Mesenchymal stem cell (in vitro differentiated cells and primary cell): ENCODE measurements at regions not wholly inside any gene's neighbourhood (a gene's known extent, or its start where the extent isn't known, plus 50 kb on each side); places are given as distances from the start of the nearest gene placed in this dataset.

Experiments
- DNase-seq: peaks from one replicate; pipeline ENCODE4 v3.0.0-alpha.2; 2013
- H2AFZ ChIP-seq: one replicate; pipeline ENCODE4 v1.6.1; 2013; ENCODE audit warnings: low read depth, mild to moderate bottlenecking, control low read depth, inconsistent platforms, low read length, moderate library complexity
- H2AK5ac ChIP-seq: 2 replicates; pipeline ENCODE4 v1.6.1; 2013; ENCODE audit warnings: low read length, moderate library complexity, mild to moderate bottlenecking, inconsistent platforms; ENCODE audit not compliant: severe bottlenecking
- H2BK120ac ChIP-seq: one replicate; pipeline ENCODE4 v1.6.1; 2013; ENCODE audit warnings: low read depth, mild to moderate bottlenecking, inconsistent platforms, low read length, moderate library complexity
- H2BK12ac ChIP-seq, 2 experiments: one replicate each; pipeline ENCODE4 v1.6.1; 2013; ENCODE audit warnings: inconsistent platforms in 2 of 2, low read length in 2 of 2, mild to moderate bottlenecking in 2 of 2, moderate library complexity in 2 of 2, control low read depth in 1 of 2
- H2BK15ac ChIP-seq: one replicate; pipeline ENCODE4 v1.6.1; 2013; ENCODE audit warnings: mild to moderate bottlenecking, low read depth, inconsistent platforms; ENCODE audit not compliant: poor library complexity, severe bottlenecking
- H2BK5ac ChIP-seq: 2 replicates; pipeline ENCODE4 v1.6.1; 2013; ENCODE audit warnings: low read depth, mild to moderate bottlenecking, low read length, control low read depth, inconsistent platforms; ENCODE audit not compliant: poor library complexity, severe bottlenecking
- H3K14ac ChIP-seq, 2 experiments: one replicate each; pipeline ENCODE4 v1.6.1; 2013; ENCODE audit warnings: inconsistent platforms in 2 of 2, low read length in 2 of 2, control low read depth in 1 of 2, mild to moderate bottlenecking in 1 of 2, moderate library complexity in 1 of 2
- H3K18ac ChIP-seq, 2 experiments: one replicate each; pipeline ENCODE4 v1.6.1; 2013; ENCODE audit warnings: inconsistent platforms in 2 of 2, low read length in 2 of 2, control low read depth in 1 of 2, low read depth in 1 of 2, mild to moderate bottlenecking in 1 of 2
- H3K23ac ChIP-seq, 2 experiments: one replicate each; pipeline ENCODE4 v1.6.1; 2013; ENCODE audit warnings: inconsistent platforms in 2 of 2, low read length in 2 of 2, mild to moderate bottlenecking in 2 of 2, moderate library complexity in 2 of 2, control low read depth in 1 of 2
- H3K27ac ChIP-seq: 2 replicates; pipeline ENCODE4 v1.5.1; 2013; ENCODE audit warnings: mild to moderate bottlenecking, moderate library complexity, low read length, control low read depth, inconsistent platforms; ENCODE audit not compliant: poor library complexity, severe bottlenecking
- H3K27me3 ChIP-seq, 2 experiments: 2 replicates each; pipeline versions ENCODE4 v1.6.1 to v1.7.0; 2013; ENCODE audit warnings: low read length in 2 of 2, mild to moderate bottlenecking in 2 of 2, moderate library complexity in 2 of 2, control low read depth in 1 of 2, inconsistent platforms in 1 of 2; ENCODE audit not compliant: control insufficient read depth in 1 of 2, insufficient read depth in 1 of 2
- H3K36me3 ChIP-seq, 2 experiments: 2 replicates each; pipeline versions ENCODE4 v1.6.1 to v1.7.0; 2013; ENCODE audit warnings: low read length in 2 of 2, control low read depth in 1 of 2, inconsistent platforms in 1 of 2, low read depth in 1 of 2, mild to moderate bottlenecking in 1 of 2; ENCODE audit not compliant: insufficient read depth in 2 of 2, control insufficient read depth in 1 of 2
- H3K4ac ChIP-seq, 2 experiments: one replicate each; pipeline ENCODE4 v1.6.1; 2013; ENCODE audit warnings: inconsistent platforms in 2 of 2, low read length in 2 of 2, mild to moderate bottlenecking in 2 of 2, moderate library complexity in 2 of 2, control low read depth in 1 of 2, low read depth in 1 of 2
- H3K4me1 ChIP-seq: 2 replicates; pipeline ENCODE4 v1.6.1; 2013; ENCODE audit warnings: low read depth, low read length, control low read depth; ENCODE audit not compliant: control insufficient read depth, insufficient read depth
- H3K4me2 ChIP-seq: 2 replicates; pipeline ENCODE4 v1.6.1; 2013; ENCODE audit warnings: low read length, mild to moderate bottlenecking, inconsistent platforms; ENCODE audit not compliant: poor library complexity, severe bottlenecking
- H3K4me3 ChIP-seq, 2 experiments: 2 replicates each; pipeline versions ENCODE4 v1.5.1 to v1.7.0; 2013; ENCODE audit warnings: low read length in 2 of 2, mild to moderate bottlenecking in 2 of 2, control low read depth in 1 of 2, low read depth in 1 of 2; ENCODE audit not compliant: insufficient read depth in 1 of 2
- H3K79me1 ChIP-seq: replicated peaks from 2 replicates; pipeline ENCODE4 v1.6.1; 2013; ENCODE audit warnings: mild to moderate bottlenecking, control low read depth, low read length, inconsistent platforms; ENCODE audit not compliant: poor library complexity, severe bottlenecking
- H3K9ac ChIP-seq: 2 replicates; pipeline ENCODE4 v1.7.0; 2013; ENCODE audit warnings: mild to moderate bottlenecking, low read length, moderate library complexity
- H3K9me3 ChIP-seq: 2 replicates; pipeline ENCODE4 v1.7.0; 2013; ENCODE audit warnings: mild to moderate bottlenecking, low read length; ENCODE audit not compliant: control insufficient read depth
- H4K8ac ChIP-seq: one replicate; pipeline ENCODE4 v1.6.1; 2013; ENCODE audit warnings: inconsistent platforms, mild to moderate bottlenecking, low read length, moderate library complexity
- H4K91ac ChIP-seq: one replicate; pipeline ENCODE4 v1.6.1; 2013; ENCODE audit warnings: mild to moderate bottlenecking, low read length, inconsistent platforms
- WGBS: methylation state at CpG from one replicate; pipeline ENCODE4 v1.1.7; 2013; ENCODE audit warnings: mixed read lengths; 5-methylcytosine and 5-hydroxymethylcytosine counted together

GRCh38 chr18:5717256-5717655 is 173.5 kb upstream of the EPB41L3 start:
- no peak overlapping the region for H2BK15ac ChIP-seq
- H2BK5ac ChIP-seq = no peak overlapping the region
- no peak for DNase-seq
- H3K27me3 ChIP-seq = peaks cover 0 to 2% of the 10 kb centered on the region in 2 experiments
- H3K4me3 ChIP-seq = no peak overlapping the region
- H3K14ac ChIP-seq = no peak overlapping the region
- H3K27ac ChIP-seq = no peak overlapping the region
- no peaks in the 10 kb centered on the region for H3K36me3 ChIP-seq
- H3K79me1 ChIP-seq = no peaks in the 10 kb centered on the region
- H2AFZ ChIP-seq = no peak overlapping the region
- H3K23ac ChIP-seq = no peak overlapping the region
- no peaks in the 10 kb centered on the region for H3K9me3 ChIP-seq
- H2BK120ac ChIP-seq = no peak overlapping the region
- no peaks in the 10 kb centered on the region for H3K4me1 ChIP-seq
- no peak overlapping the region for H3K9ac ChIP-seq
- H3K18ac ChIP-seq = no peak overlapping the region
- no peak overlapping the region for H3K4me2 ChIP-seq
- no peak overlapping the region for H4K8ac ChIP-seq
- H3K4ac ChIP-seq = no peak overlapping the region
- H2BK12ac ChIP-seq = no peak overlapping the region
- H2AK5ac ChIP-seq = no peak overlapping the region
- no peak overlapping the region for H4K91ac ChIP-seq

- no peaks in the 10 kb centered on the region for H3K9me3 ChIP-seq
Observed at GRCh38 chr18:5710676-5711075, 166.9 kb upstream of the EPB41L3 start.

GRCh38 chr18:5710235-5710634 is 166.4 kb upstream of the EPB41L3 start:
- no peak overlapping the region for H2AFZ ChIP-seq
- no peak overlapping the region for H3K18ac ChIP-seq
- H4K91ac ChIP-seq = no peak overlapping the region
- no peak overlapping the region for H3K4ac ChIP-seq
- no peak overlapping the region for H3K27ac ChIP-seq
- H3K4me3 ChIP-seq = no peak overlapping the region
- H3K27me3 ChIP-seq = no peaks in the 10 kb centered on the region
- no peak overlapping the region for H3K9ac ChIP-seq
- no peak overlapping the region for H2AK5ac ChIP-seq
- no peak overlapping the region for H4K8ac ChIP-seq
- no peaks in the 10 kb centered on the region for H3K9me3 ChIP-seq
- no peak for DNase-seq
- no peak overlapping the region for H2BK12ac ChIP-seq
- H3K4me1 ChIP-seq = no peaks in the 10 kb centered on the region
- H2BK15ac ChIP-seq = no peak overlapping the region
- no peak overlapping the region for H3K14ac ChIP-seq
- WGBS = 75% methylated on average over 3 of the region's 4 CpGs
- no peak overlapping the region for H2BK5ac ChIP-seq
- H3K4me2 ChIP-seq = no peak overlapping the region
- no peaks in the 10 kb centered on the region for H3K36me3 ChIP-seq
- H3K23ac ChIP-seq = no peak overlapping the region
- H3K79me1 ChIP-seq = no peaks in the 10 kb centered on the region
- H2BK120ac ChIP-seq = no peak overlapping the region

More at GRCh38 chr18:5710676-5711075, 166.9 kb upstream of the EPB41L3 start:
- no peak overlapping the region for H2BK5ac ChIP-seq
- no peak overlapping the region for H2AK5ac ChIP-seq
- no peaks in the 10 kb centered on the region for H3K36me3 ChIP-seq
- no peaks in the 10 kb centered on the region for H3K4me1 ChIP-seq
- H4K8ac ChIP-seq = no peak overlapping the region
- no peak overlapping the region for H3K4me2 ChIP-seq
- no peak overlapping the region for H4K91ac ChIP-seq
- no peak overlapping the region for H2BK15ac ChIP-seq
- no peak overlapping the region for H2BK12ac ChIP-seq
- 100% methylated on average over 1 of the region's 2 CpGs for WGBS
- H3K14ac ChIP-seq = no peak overlapping the region
- H3K27me3 ChIP-seq = no peaks in the 10 kb centered on the region
- no peak for DNase-seq
- peak overlapping the region in 1 of 2 experiments; percentile 9 for H3K4me3 ChIP-seq
- H3K23ac ChIP-seq = no peak overlapping the region
- H3K27ac ChIP-seq = no peak overlapping the region
- no peak overlapping the region for H3K18ac ChIP-seq
- H3K9ac ChIP-seq = no peak overlapping the region
- H2AFZ ChIP-seq = no peak overlapping the region
- no peak overlapping the region for H2BK120ac ChIP-seq
- H3K79me1 ChIP-seq = no peaks in the 10 kb centered on the region
- H3K4ac ChIP-seq = no peak overlapping the region

- no peak overlapping the region for H4K8ac ChIP-seq
- no peak overlapping the region for H2AFZ ChIP-seq
- H2BK5ac ChIP-seq = no peak overlapping the region
- H3K14ac ChIP-seq = no peak overlapping the region
- H3K4me1 ChIP-seq = no peaks in the 10 kb centered on the region
- 89% methylated on average over 6 of the region's 8 CpGs for WGBS
- no peak overlapping the region for H3K9ac ChIP-seq
- no peak overlapping the region for H3K4ac ChIP-seq
- no peak overlapping the region for H3K23ac ChIP-seq
- no peaks in the 10 kb centered on the region for H3K36me3 ChIP-seq
- no peak overlapping the region for H2BK12ac ChIP-seq
- H3K4me3 ChIP-seq = no peak overlapping the region
- no peak overlapping the region for H2AK5ac ChIP-seq
- no peaks in the 10 kb centered on the region for H3K27me3 ChIP-seq
- no peak overlapping the region for H2BK15ac ChIP-seq
- H2BK120ac ChIP-seq = no peak overlapping the region
- no peaks in the 10 kb centered on the region for H3K9me3 ChIP-seq
- no peak overlapping the region for H3K4me2 ChIP-seq
- no peak overlapping the region for H3K27ac ChIP-seq
- no peak overlapping the region for H3K18ac ChIP-seq
- DNase-seq = no peak
- H3K79me1 ChIP-seq = no peaks in the 10 kb centered on the region
- no peak overlapping the region for H4K91ac ChIP-seq
Observed at GRCh38 chr18:5709476-5710095, 165.8 kb upstream of the EPB41L3 start.
